ENCODE measurements at regions not wholly inside any gene's neighbourhood (a gene's known extent, or its start where the extent isn't known, plus 50 kb on each side); places are given as distances from the start of the nearest gene placed in this dataset.

DNA sequence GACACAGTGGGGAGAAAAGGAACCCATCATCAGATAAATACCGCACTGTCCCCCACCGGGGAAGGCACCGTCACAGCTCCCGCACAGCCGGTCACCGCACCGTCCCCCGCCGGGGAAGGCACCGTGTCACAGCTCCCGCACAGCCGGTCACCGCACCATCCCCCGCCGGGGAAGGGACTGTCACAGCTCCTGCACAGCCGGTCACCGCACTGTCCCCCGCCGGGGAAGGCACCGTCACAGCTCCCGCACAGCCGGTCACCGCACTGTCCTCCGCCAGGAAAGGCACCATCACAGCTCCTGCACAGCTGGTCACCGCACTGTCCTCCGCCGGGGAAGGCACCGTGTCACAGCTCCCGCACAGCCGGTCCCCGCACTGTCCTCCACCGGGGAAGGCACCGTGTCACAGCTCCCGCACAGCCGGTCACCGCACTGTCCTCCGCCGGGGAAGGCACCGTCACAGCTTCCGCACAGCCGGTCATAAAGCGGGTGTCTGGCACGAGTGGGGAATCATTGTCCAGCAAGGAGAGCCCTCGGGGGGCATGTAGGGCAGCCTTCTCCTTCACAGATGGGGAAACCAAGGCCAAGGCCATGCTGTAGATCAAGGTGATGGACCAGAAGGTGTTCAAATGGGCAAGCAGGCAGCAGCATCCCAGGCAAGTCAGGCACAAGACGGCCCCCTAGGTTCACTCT, 280.1 kb downstream of the NPHP4 start:
- TF ChIP-seq, protein P1, sequence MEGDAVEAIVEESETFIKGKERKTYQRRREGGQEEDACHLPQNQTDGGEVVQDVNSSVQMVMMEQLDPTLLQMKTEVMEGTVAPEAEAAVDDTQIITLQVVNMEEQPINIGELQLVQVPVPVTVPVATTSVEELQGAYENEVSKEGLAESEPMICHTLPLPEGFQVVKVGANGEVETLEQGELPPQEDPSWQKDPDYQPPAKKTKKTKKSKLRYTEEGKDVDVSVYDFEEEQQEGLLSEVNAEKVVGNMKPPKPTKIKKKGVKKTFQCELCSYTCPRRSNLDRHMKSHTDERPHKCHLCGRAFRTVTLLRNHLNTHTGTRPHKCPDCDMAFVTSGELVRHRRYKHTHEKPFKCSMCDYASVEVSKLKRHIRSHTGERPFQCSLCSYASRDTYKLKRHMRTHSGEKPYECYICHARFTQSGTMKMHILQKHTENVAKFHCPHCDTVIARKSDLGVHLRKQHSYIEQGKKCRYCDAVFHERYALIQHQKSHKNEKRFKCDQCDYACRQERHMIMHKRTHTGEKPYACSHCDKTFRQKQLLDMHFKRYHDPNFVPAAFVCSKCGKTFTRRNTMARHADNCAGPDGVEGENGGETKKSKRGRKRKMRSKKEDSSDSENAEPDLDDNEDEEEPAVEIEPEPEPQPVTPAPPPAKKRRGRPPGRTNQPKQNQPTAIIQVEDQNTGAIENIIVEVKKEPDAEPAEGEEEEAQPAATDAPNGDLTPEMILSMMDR (IDR thresholded peaks at IDR 0.05; ENCODE audit: unreplicated experiment), result no peak
- intact Hi-C loops (cut with micrococcal nuclease; ENCODE audit: unreplicated experiment), result no loop called here
- H3K27ac Mint-ChIP-seq (ENCODE audit: unreplicated experiment), result no peak overlapping the region
- no peak for DNase-seq
- BruUV-seq (replicated peaks), result no TSS peak
- no peaks in the 10 kb centered on the region for H3K9me3 Mint-ChIP-seq (ENCODE audit: low read depth, unreplicated experiment)
- H3K4me3 Mint-ChIP-seq (ENCODE audit: low read depth, unreplicated experiment), result no peak overlapping the region
- CTCF ChIA-PET, result no interaction called here
- no peaks in the 10 kb centered on the region for H3K4me1 Mint-ChIP-seq (ENCODE audit: low read depth, unreplicated experiment)
- peaks cover 29% of the 10 kb centered on the region for H3K27me3 Mint-ChIP-seq (ENCODE audit: unreplicated experiment)
- H3K36me3 Mint-ChIP-seq (ENCODE audit: insufficient read depth, unreplicated experiment), result no peaks in the 10 kb centered on the region

- Mint-ChIP-seq H3K9me3 (ENCODE audit: low read depth, unreplicated experiment) (no peaks in the 10 kb centered on the region), H3K36me3 (ENCODE audit: insufficient read depth, unreplicated experiment) (no peaks in the 10 kb centered on the region)
Observed at GRCh38 chr1:5711079-5711478, 281.1 kb downstream of the NPHP4 start.

GRCh38 chr1:5709976-5710375, 282.2 kb downstream of the NPHP4 start:
- TF ChIP-seq, protein P1 (IDR thresholded peaks at IDR 0.05; ENCODE audit: unreplicated experiment), result no peak
- no peak overlapping the region for H3K27ac Mint-ChIP-seq (ENCODE audit: unreplicated experiment)
- H3K4me3 Mint-ChIP-seq (ENCODE audit: low read depth, unreplicated experiment), result no peak overlapping the region
- H3K4me1 Mint-ChIP-seq (ENCODE audit: low read depth, unreplicated experiment), result no peaks in the 10 kb centered on the region
- no peaks in the 10 kb centered on the region for H3K9me3 Mint-ChIP-seq (ENCODE audit: low read depth, unreplicated experiment)
- H3K27me3 Mint-ChIP-seq (ENCODE audit: unreplicated experiment), result peaks cover 15% of the 10 kb centered on the region
- BruUV-seq (replicated peaks), result no TSS peak
- intact Hi-C loops (cut with micrococcal nuclease; ENCODE audit: unreplicated experiment), result no loop called here
- H3K36me3 Mint-ChIP-seq (ENCODE audit: insufficient read depth, unreplicated experiment), result no peaks in the 10 kb centered on the region
- DNase-seq, result no peak
- CTCF ChIA-PET, result no interaction called here

More at GRCh38 chr1:5711079-5711478, 281.1 kb downstream of the NPHP4 start:
- Mint-ChIP-seq H3K27ac (ENCODE audit: unreplicated experiment) (no peak overlapping the region), H3K27me3 (ENCODE audit: unreplicated experiment) (peaks cover 18% of the 10 kb centered on the region), H3K4me3 (ENCODE audit: low read depth, unreplicated experiment) (no peak overlapping the region), H3K4me1 (ENCODE audit: low read depth, unreplicated experiment) (no peaks in the 10 kb centered on the region)
- no peak for DNase-seq
- CTCF ChIA-PET, result no interaction called here
- intact Hi-C loops (cut with micrococcal nuclease; ENCODE audit: unreplicated experiment), result no loop called here
- TF ChIP-seq, protein P1 (IDR thresholded peaks at IDR 0.05; ENCODE audit: unreplicated experiment), result no peak
- BruUV-seq (replicated peaks), result no TSS peak

DNA sequence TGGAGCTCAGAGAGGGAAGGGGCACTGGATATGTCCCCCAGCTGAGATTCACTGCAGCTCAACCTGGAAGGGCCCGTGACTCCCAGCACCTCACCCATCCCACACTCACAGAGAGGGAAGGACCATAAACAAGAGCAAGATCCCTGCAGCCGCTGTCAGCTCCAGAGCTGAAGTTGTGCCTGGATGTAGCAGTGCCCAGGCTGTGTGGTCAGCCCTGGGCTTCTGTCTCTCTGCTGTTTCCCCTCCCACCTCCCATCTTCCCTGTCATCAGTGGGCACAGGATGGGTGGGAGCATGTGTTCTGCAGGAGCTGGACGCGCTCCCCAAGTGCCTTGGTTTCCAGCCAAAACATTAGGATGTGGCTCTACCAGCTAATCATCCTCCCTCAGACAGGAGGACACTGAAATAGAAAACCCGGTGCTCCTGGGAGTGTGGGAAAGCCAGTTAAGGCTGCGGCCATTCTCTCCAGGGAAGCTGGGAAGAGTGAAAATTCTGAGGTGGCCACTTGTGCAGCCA, 282.7 kb downstream of the NPHP4 start:
- TF ChIP-seq, protein P1 (IDR thresholded peaks at IDR 0.05; ENCODE audit: unreplicated experiment), result no peak
- H3K27me3 Mint-ChIP-seq (ENCODE audit: unreplicated experiment), result peaks cover 15% of the 10 kb centered on the region
- intact Hi-C loops (cut with micrococcal nuclease; ENCODE audit: unreplicated experiment), result no loop called here
- no peaks in the 10 kb centered on the region for H3K4me1 Mint-ChIP-seq (ENCODE audit: low read depth, unreplicated experiment)
- DNase-seq, result no peak
- H3K9me3 Mint-ChIP-seq (ENCODE audit: low read depth, unreplicated experiment), result no peaks in the 10 kb centered on the region
- no TSS peak for BruUV-seq (replicated peaks)
- CTCF ChIA-PET, result no interaction called here
- no peaks in the 10 kb centered on the region for H3K36me3 Mint-ChIP-seq (ENCODE audit: insufficient read depth, unreplicated experiment)
- H3K27ac Mint-ChIP-seq (ENCODE audit: unreplicated experiment), result no peak overlapping the region
- no peak overlapping the region for H3K4me3 Mint-ChIP-seq (ENCODE audit: low read depth, unreplicated experiment)
